ENCODE measurements at regions not wholly inside any gene's neighbourhood (a gene's known extent, or its start where the extent isn't known, plus 50 kb on each side); places are given as distances from the start of the nearest gene placed in this dataset.

GRCh38 chr19:28446511-28446910 lies 766.4 kb downstream of the UQCRFS1 start:
- no peak for TF ChIP-seq LEF1 (IDR thresholded peaks at IDR 0.05; ENCODE audit: borderline replicate concordance)
- no peak for TF ChIP-seq HDGF (IDR thresholded peaks at IDR 0.05; ENCODE audit: borderline replicate concordance)
- TF ChIP-seq BHLHE40 (IDR thresholded peaks at IDR 0.05; ENCODE audit: borderline replicate concordance) = no peak
- TF ChIP-seq FOXA1 (IDR thresholded peaks at IDR 0.05) = no peak
- no peak for TF ChIP-seq PKNOX1 (IDR thresholded peaks at IDR 0.05)
- TF ChIP-seq CTBP1 (IDR thresholded peaks at IDR 0.05; ENCODE audit: borderline replicate concordance) = no peak
- TF ChIP-seq ZNF384 (IDR thresholded peaks at IDR 0.05) = no peak
- no peak for TF ChIP-seq ELF4 (IDR thresholded peaks at IDR 0.05)
- TF ChIP-seq FOXM1 (IDR thresholded peaks at IDR 0.05; ENCODE audit: borderline replicate concordance) = no peak
- TF ChIP-seq SP1 (IDR thresholded peaks at IDR 0.05) = no peak
- no peak for TF ChIP-seq TARDBP (IDR thresholded peaks at IDR 0.05)
